Left kidney (tissue), 1 donor: ENCODE measurements at regions not wholly inside any gene's neighbourhood (a gene's known extent, or its start where the extent isn't known, plus 50 kb on each side); places are given as distances from the start of the nearest gene placed in this dataset.
"Not testable (repeated sequence)": the region's sequence is repeated elsewhere in the genome, so short reads cannot be mapped to it uniquely, and the experiment has no call there.

ENCODE experiments used
- DNase-seq: peaks from one replicate; pipeline ENCODE4 v3.0.0-alpha.2; 2013

GRCh38 chr2:234406085-234406484 is 90.8 kb downstream of the ARL4C start:
- DNase-seq = no peak

- no peak for DNase-seq
These were observed 91.4 kb downstream of the ARL4C start for GRCh38 chr2:234405462-234405861.

GRCh38 chr2:234404957-234405356 is 91.9 kb downstream of the ARL4C start:
- DNase-seq = no peak

- no peak for DNase-seq
These were observed 93.1 kb downstream of the ARL4C start for GRCh38 chr2:234403751-234404150.

- DNase-seq = no peak
These were observed 93.8 kb downstream of the ARL4C start for GRCh38 chr2:234403074-234403473.

GRCh38 chr2:234401426-234401825 is 95.5 kb downstream of the ARL4C start:
- DNase-seq = no peak

- DNase-seq = no peak
These were observed 97.2 kb downstream of the ARL4C start for GRCh38 chr2:234399451-234400246.

GRCh38 chr2:234398531-234398930 is 98.3 kb downstream of the ARL4C start:
- DNase-seq = no peak

GRCh38 chr2:234395891-234396420 is 100.9 kb downstream of the ARL4C start:
- DNase-seq = no peak

- no peak for DNase-seq
These were observed 102.4 kb downstream of the ARL4C start for GRCh38 chr2:234394450-234394849.

- DNase-seq = no peak
These were observed 103.5 kb downstream of the ARL4C start for GRCh38 chr2:234393354-234393753.

- DNase-seq = no peak
These were observed 104.8 kb downstream of the ARL4C start for GRCh38 chr2:234392041-234392615.

- no peak for DNase-seq
These were observed 105.3 kb downstream of the ARL4C start for GRCh38 chr2:234391625-234392024.

- DNase-seq = not testable (repeated sequence)
These were observed 107.2 kb downstream of the ARL4C start for GRCh38 chr2:234389661-234390060.

GRCh38 chr2:234388591-234388990 is 108.3 kb downstream of the ARL4C start:
- DNase-seq = no peak

- no peak for DNase-seq
These were observed 109.9 kb downstream of the ARL4C start for GRCh38 chr2:234386971-234387370.

- DNase-seq = no peak
These were observed 114.8 kb downstream of the ARL4C start for GRCh38 chr2:234382131-234382530.

GRCh38 chr2:234378958-234379357 is 117.9 kb downstream of the ARL4C start:
- not testable (repeated sequence) for DNase-seq

GRCh38 chr2:234378440-234378839 is 118.4 kb downstream of the ARL4C start:
- DNase-seq = no peak

- DNase-seq = no peak
These were observed 119.0 kb downstream of the ARL4C start for GRCh38 chr2:234377761-234378391.

GRCh38 chr2:234376229-234376628 is 120.7 kb downstream of the ARL4C start:
- DNase-seq = no peak

- DNase-seq = no peak
These were observed 121.6 kb downstream of the ARL4C start for GRCh38 chr2:234375176-234375880.

GRCh38 chr2:234374736-234375135 is 122.1 kb downstream of the ARL4C start:
- no peak for DNase-seq
